ENCODE measurements at regions not wholly inside any gene's neighbourhood (a gene's known extent, or its start where the extent isn't known, plus 50 kb on each side); places are given as distances from the start of the nearest gene placed in this dataset. TPM values are rescaled to one million over a fixed set of nuclear protein-coding genes. Genes with fewer than 3 reads are reported as not detected.
A peak's percentile ranks its signal among the peaks of the same experiment; 100 is the strongest.

- TF ChIP-seq CTCF (IDR thresholded peaks at IDR 0.05; ENCODE audit: insufficient read depth, low read depth, low read length), result no peak
- H3K4me3 ChIP-seq (ENCODE audit: low read depth, low read length), result no peak overlapping the region
- peak; percentile 27 for DNase-seq (ENCODE audit: low read depth)
These were observed 53.9 kb upstream of the TUT7 start for GRCh38 chr9:86408121-86408520.

GRCh38 chr9:86407022-86407421 lies 52.8 kb upstream of the TUT7 start:
- no peak for TF ChIP-seq CTCF (IDR thresholded peaks at IDR 0.05; ENCODE audit: insufficient read depth, low read depth, low read length)
- H3K4me3 ChIP-seq (ENCODE audit: low read depth, low read length), result no peak overlapping the region
- peak; percentile 37 for DNase-seq (ENCODE audit: low read depth)

- TF ChIP-seq CTCF (IDR thresholded peaks at IDR 0.05; ENCODE audit: insufficient read depth, low read depth, low read length), result no peak
- peak; percentile 74 for DNase-seq (ENCODE audit: low read depth)
- H3K4me3 ChIP-seq (ENCODE audit: low read depth, low read length), result no peak overlapping the region
These were observed 52.2 kb upstream of the TUT7 start for GRCh38 chr9:86406366-86406765.

- no peak for TF ChIP-seq CTCF (IDR thresholded peaks at IDR 0.05; ENCODE audit: insufficient read depth, low read depth, low read length)
- no peak overlapping the region for H3K4me3 ChIP-seq (ENCODE audit: low read depth, low read length)
- peak; percentile 80 for DNase-seq (ENCODE audit: low read depth)
These were observed 51.7 kb upstream of the TUT7 start for GRCh38 chr9:86405926-86406325.

GRCh38 chr9:86405086-86405491 lies 50.9 kb upstream of the TUT7 start:
- peak; percentile 24 for DNase-seq (ENCODE audit: low read depth)

More at GRCh38 chr9:86405086-86405491, 50.9 kb upstream of the TUT7 start:
- no peak overlapping the region for H3K4me3 ChIP-seq (ENCODE audit: low read depth, low read length)
- TF ChIP-seq CTCF (IDR thresholded peaks at IDR 0.05; ENCODE audit: insufficient read depth, low read depth, low read length), result no peak

Small RNAs in the stretch of these regions (small RNA-seq; reads per million reads assigned to genes)
- gene AL158828.1 (not detected), gene RNU2-36P (94.8 reads per million, percentile 97 among the genes with 10 or more reads in this experiment)

All from fibroblast of villous mesenchyme (primary cell).